ENCODE measurements at regions not wholly inside any gene's neighbourhood (a gene's known extent, or its start where the extent isn't known, plus 50 kb on each side); places are given as distances from the start of the nearest gene placed in this dataset.

GRCh38 chr5:145521523-145521922 lies 313.6 kb downstream of the PRELID2 start:
- TF ChIP-seq FOXP2 (optimal IDR thresholded peaks at IDR 0.05; ENCODE audit: borderline replicate concordance, extremely low read depth, extremely low read length, insufficient read depth) (no peak), SIN3A (IDR thresholded peaks at IDR 0.05; ENCODE audit: borderline replicate concordance, insufficient read depth, low read length) (no peak), POLR2AphosphoS5 (IDR thresholded peaks at IDR 0.05; ENCODE audit: low read depth, low read length) (no peak), REST (IDR thresholded peaks at IDR 0.05; ENCODE audit: insufficient read depth in 1 of 2, low read depth in 2 of 2, low read length in 2 of 2) (no peak), TAF1 (IDR thresholded peaks at IDR 0.05; ENCODE audit: borderline replicate concordance, insufficient read depth, low read length) (no peak)

GRCh38 chr5:145521066-145521465 lies 314.1 kb downstream of the PRELID2 start:
- TF ChIP-seq SIN3A (IDR thresholded peaks at IDR 0.05; ENCODE audit: borderline replicate concordance, insufficient read depth, low read length) (no peak), REST (IDR thresholded peaks at IDR 0.05; ENCODE audit: insufficient read depth in 1 of 2, low read depth in 2 of 2, low read length in 2 of 2) (no peak), TAF1 (IDR thresholded peaks at IDR 0.05; ENCODE audit: borderline replicate concordance, insufficient read depth, low read length) (no peak), FOXP2 (optimal IDR thresholded peaks at IDR 0.05; ENCODE audit: borderline replicate concordance, extremely low read depth, extremely low read length, insufficient read depth) (no peak), POLR2AphosphoS5 (IDR thresholded peaks at IDR 0.05; ENCODE audit: low read depth, low read length) (no peak)

GRCh38 chr5:145520335-145520734 lies 314.8 kb downstream of the PRELID2 start:
- no peak for TF ChIP-seq REST (IDR thresholded peaks at IDR 0.05; ENCODE audit: insufficient read depth in 1 of 2, low read depth in 2 of 2, low read length in 2 of 2)
- TF ChIP-seq SIN3A (IDR thresholded peaks at IDR 0.05; ENCODE audit: borderline replicate concordance, insufficient read depth, low read length) = no peak
- no peak for TF ChIP-seq FOXP2 (optimal IDR thresholded peaks at IDR 0.05; ENCODE audit: borderline replicate concordance, extremely low read depth, extremely low read length, insufficient read depth)
- no peak for TF ChIP-seq TAF1 (IDR thresholded peaks at IDR 0.05; ENCODE audit: borderline replicate concordance, insufficient read depth, low read length)
- TF ChIP-seq POLR2AphosphoS5 (IDR thresholded peaks at IDR 0.05; ENCODE audit: low read depth, low read length) = no peak

GRCh38 chr5:145511351-145511750 lies 323.8 kb downstream of the PRELID2 start:
- no peak for TF ChIP-seq TAF1 (IDR thresholded peaks at IDR 0.05; ENCODE audit: borderline replicate concordance, insufficient read depth, low read length)
- no peak for TF ChIP-seq FOXP2 (optimal IDR thresholded peaks at IDR 0.05; ENCODE audit: borderline replicate concordance, extremely low read depth, extremely low read length, insufficient read depth)
- no peak for TF ChIP-seq REST (IDR thresholded peaks at IDR 0.05; ENCODE audit: insufficient read depth in 1 of 2, low read depth in 2 of 2, low read length in 2 of 2)
- TF ChIP-seq POLR2AphosphoS5 (IDR thresholded peaks at IDR 0.05; ENCODE audit: low read depth, low read length) = no peak
- TF ChIP-seq SIN3A (IDR thresholded peaks at IDR 0.05; ENCODE audit: borderline replicate concordance, insufficient read depth, low read length) = no peak

- TF ChIP-seq TAF1 (IDR thresholded peaks at IDR 0.05; ENCODE audit: borderline replicate concordance, insufficient read depth, low read length) (no peak), FOXP2 (optimal IDR thresholded peaks at IDR 0.05; ENCODE audit: borderline replicate concordance, extremely low read depth, extremely low read length, insufficient read depth) (no peak), POLR2AphosphoS5 (IDR thresholded peaks at IDR 0.05; ENCODE audit: low read depth, low read length) (no peak), SIN3A (IDR thresholded peaks at IDR 0.05; ENCODE audit: borderline replicate concordance, insufficient read depth, low read length) (no peak), REST (IDR thresholded peaks at IDR 0.05; ENCODE audit: insufficient read depth in 1 of 2, low read depth in 2 of 2, low read length in 2 of 2) (no peak)
These were observed 324.4 kb downstream of the PRELID2 start for GRCh38 chr5:145510769-145511168.
